NB4 (cell line): ENCODE measurements at regions not wholly inside any gene's neighbourhood (a gene's known extent, or its start where the extent isn't known, plus 50 kb on each side); places are given as distances from the start of the nearest gene placed in this dataset.

Experiments used
- CTCF ChIP-seq: IDR thresholded peaks from one replicate; pipeline ENCODE4 v1.5.1; 2012; ENCODE audit warnings: low read depth, low read length
- POLR2A ChIP-seq: IDR thresholded peaks from 2 replicates; pipeline ENCODE4 v1.6.1; 2011; ENCODE audit warnings: mild to moderate bottlenecking; ENCODE audit not compliant: insufficient read length; ENCODE audit errors: extremely low read depth

DNA sequence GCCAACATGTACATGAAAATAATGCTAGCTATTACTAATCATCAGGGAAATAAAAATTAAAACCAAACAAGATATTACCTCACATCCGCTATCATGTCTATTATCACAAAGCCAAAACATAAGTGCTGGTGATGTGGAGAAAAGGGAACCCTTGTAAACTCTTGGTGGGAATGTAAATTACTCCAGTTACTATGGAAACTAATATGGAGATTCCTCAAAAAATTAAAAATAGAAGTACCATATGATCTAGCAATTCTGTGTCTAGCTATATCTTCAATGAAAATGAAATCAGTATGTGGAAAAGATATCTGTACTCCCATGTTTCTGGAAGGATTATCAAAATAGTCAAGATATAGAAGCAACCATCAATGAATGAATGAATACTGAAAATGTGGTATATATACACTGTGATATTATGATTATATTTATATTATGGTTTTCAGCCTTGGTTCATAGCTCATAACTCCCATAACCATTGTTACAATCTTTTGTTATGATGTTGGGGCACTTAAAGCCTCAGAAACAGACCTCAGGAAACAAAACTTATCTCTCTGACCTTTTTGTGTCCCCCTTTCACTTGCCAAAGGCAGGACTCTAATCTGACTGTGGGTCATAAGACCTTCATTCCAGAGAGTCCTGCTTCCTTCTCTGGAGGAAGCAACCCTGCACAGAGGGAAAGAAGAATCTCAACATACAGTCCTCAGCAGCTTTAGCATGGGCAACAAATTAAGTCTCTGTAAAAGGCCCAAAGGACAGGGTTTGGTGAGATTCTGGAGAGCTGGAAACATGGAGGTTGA lies 933.2 kb downstream of the ADGRL3 start:
- TF ChIP-seq CTCF = no peak
- no peak for TF ChIP-seq POLR2A
